GM23338 (cell line): ENCODE measurements at regions not wholly inside any gene's neighbourhood (a gene's known extent, or its start where the extent isn't known, plus 50 kb on each side); places are given as distances from the start of the nearest gene placed in this dataset.

Source experiments
- ATAC-seq: fragments of 200-7000 bp; cut with Tn5 transposase; 3 replicates; pipeline ENCODE4 v1.9.1; 2020
- DNase-seq: peaks from one replicate; pipeline ENCODE4 v3.0.0-alpha.2; 2015; ENCODE audit warnings: low spot score
- H2AFZ ChIP-seq: fragments of 200-600 bp; sonication (generic); 2 replicates; pipeline ENCODE4 v1.8.0; 2016; ENCODE audit warnings: antibody characterized with exemption, mild to moderate bottlenecking, moderate library complexity
- H3F3A ChIP-seq: fragments of 200-600 bp; sonication (generic); replicated peaks from 2 replicates; pipeline ENCODE4 v1.8.0; 2017; ENCODE audit warnings: antibody characterized with exemption, mixed run types, low read depth
- H3K27ac ChIP-seq: fragments of 200-600 bp; sonication (generic); 2 replicates; pipeline ENCODE4 v1.6.1; 2016; ENCODE audit warnings: low read depth
- H3K27me3 ChIP-seq: fragments of 200-600 bp; sonication (generic); 2 replicates; pipeline ENCODE4 v1.8.0; 2016; ENCODE audit warnings: mild to moderate bottlenecking, mixed run types, moderate library complexity; ENCODE audit not compliant: insufficient read depth
- H3K36me3 ChIP-seq: fragments of 200-600 bp; sonication (generic); 2 replicates; pipeline ENCODE4 v1.8.0; 2016; ENCODE audit warnings: mild to moderate bottlenecking; ENCODE audit not compliant: insufficient read depth
- H3K4me1 ChIP-seq: fragments of 200-600 bp; sonication (generic); 2 replicates; pipeline ENCODE4 v1.8.0; 2016; ENCODE audit warnings: mild to moderate bottlenecking, moderate library complexity; ENCODE audit not compliant: insufficient read depth
- H3K4me2 ChIP-seq: fragments of 200-600 bp; sonication (generic); 2 replicates; pipeline ENCODE4 v1.7.1; 2017; ENCODE audit warnings: mixed run types
- H3K4me3 ChIP-seq: fragments of 200-600 bp; sonication (generic); 2 replicates; pipeline ENCODE4 v1.6.1; 2016; ENCODE audit warnings: mixed run types
- H3K79me2 ChIP-seq: fragments of 200-600 bp; sonication (generic); replicated peaks from 2 replicates; pipeline ENCODE4 v1.8.0; 2017; ENCODE audit warnings: mild to moderate bottlenecking; ENCODE audit not compliant: insufficient read depth
- H3K9me2 ChIP-seq: fragments of 200-600 bp; sonication (generic); 2 replicates; pipeline ENCODE4 v1.8.0; 2017; ENCODE audit not compliant: insufficient read depth
- H4K20me1 ChIP-seq: fragments of 200-600 bp; sonication (generic); replicated peaks from 2 replicates; pipeline ENCODE4 v1.8.0; 2017; ENCODE audit warnings: mild to moderate bottlenecking; ENCODE audit not compliant: insufficient read depth
- H3K27ac Mint-ChIP-seq: 2 replicates; pipeline ENCODE4 v1.8.0; 2020; ENCODE audit warnings: inconsistent platforms, mild to moderate bottlenecking, moderate library complexity, mixed read lengths
- H3K27me3 Mint-ChIP-seq: 3 replicates; pipeline ENCODE4 v1.8.0; 2022; ENCODE audit warnings: low read depth, mild to moderate bottlenecking, moderate library complexity, mixed read lengths, inconsistent platforms; ENCODE audit not compliant: insufficient read depth, poor library complexity
- H3K36me3 Mint-ChIP-seq: 3 replicates; pipeline ENCODE4 v1.8.0; 2021; ENCODE audit warnings: low read depth, mild to moderate bottlenecking, inconsistent platforms, moderate library complexity, mixed read lengths
- H3K4me1 Mint-ChIP-seq: 3 replicates; pipeline ENCODE4 v1.8.0; 2020; ENCODE audit warnings: mild to moderate bottlenecking, inconsistent platforms, mixed read lengths
- H3K4me3 Mint-ChIP-seq: 3 replicates; pipeline ENCODE4 v1.8.0; 2021; ENCODE audit warnings: moderate library complexity, mild to moderate bottlenecking, inconsistent platforms, mixed read lengths
- H3K9me3 Mint-ChIP-seq: 3 replicates; pipeline ENCODE4 v1.8.0; 2020; ENCODE audit warnings: moderate library complexity, mild to moderate bottlenecking, inconsistent platforms, mixed read lengths
- CREB1 ChIP-seq: fragments of 250-450 bp; sonication (Bioruptor Pico); IDR thresholded peaks from 2 replicates; pipeline ENCODE4 v1.5.0; 2020; ENCODE audit warnings: low read depth, mild to moderate bottlenecking, moderate library complexity
- CTCF ChIP-seq, 2 experiments: fragments of 200-600 bp in 1 of 2; sonication (generic) in 1 of 2; conservative IDR thresholded peaks; 2 replicates each; pipeline versions ENCODE4 v1.5.1 to v1.6.1; 2016 to 2017; ENCODE audit warnings: antibody characterized with exemption in 2 of 2, low read depth in 2 of 2, mild to moderate bottlenecking in 2 of 2, moderate library complexity in 1 of 2
- ETS1 ChIP-seq: IDR thresholded peaks from 2 replicates; pipeline ENCODE4 v1.6.1; 2016; ENCODE audit warnings: antibody characterized with exemption
- NANOG ChIP-seq: IDR thresholded peaks from 2 replicates; pipeline ENCODE4 v1.6.1; 2016; ENCODE audit warnings: antibody characterized with exemption, borderline replicate concordance
- REST ChIP-seq: IDR thresholded peaks from one replicate; pipeline ENCODE4 v1.6.1; 2018; ENCODE audit warnings: antibody characterized with exemption; ENCODE audit not compliant: unreplicated experiment
- STAT1 ChIP-seq: IDR thresholded peaks from one replicate; pipeline ENCODE4 v1.6.1; 2016; ENCODE audit warnings: antibody characterized with exemption; ENCODE audit not compliant: unreplicated experiment
- ZNF114 ChIP-seq: fragments of 250-450 bp; sonication (Bioruptor Pico); IDR thresholded peaks from 2 replicates; pipeline ENCODE4 v1.5.0; 2020; ENCODE audit warnings: mild to moderate bottlenecking, moderate library complexity
- ZNF331 ChIP-seq: fragments of 250-450 bp; sonication (Bioruptor Pico); IDR thresholded peaks from 2 replicates; pipeline ENCODE4 v1.5.0; 2020; ENCODE audit warnings: low read depth, mild to moderate bottlenecking, moderate library complexity
- ZNF462 ChIP-seq: fragments of 250-450 bp; sonication (Bioruptor Pico); IDR thresholded peaks from 2 replicates; pipeline ENCODE4 v1.5.0; 2020; ENCODE audit warnings: mild to moderate bottlenecking, moderate library complexity

- no peak overlapping the region for H3K27ac Mint-ChIP-seq
- no peak for DNase-seq
- TF ChIP-seq NANOG (no peak), STAT1 (no peak), ETS1 (no peak), ZNF114 (CRISPR knock-in tag) (no peak), ZNF331 (CRISPR knock-in tag) (no peak)
- Histone ChIP-seq H3K4me1 (no peaks in the 10 kb centered on the region), H3K79me2 (no peaks in the 10 kb centered on the region), H3K4me2 (no peak overlapping the region), H3K4me3 (no peak overlapping the region), H3K27ac (no peak overlapping the region), H3K27me3 (no peaks in the 10 kb centered on the region), H2AFZ (no peak overlapping the region), H3K36me3 (no peaks in the 10 kb centered on the region), H3F3A (no peaks in the 10 kb centered on the region), H3K9me2 (no peaks in the 10 kb centered on the region), H4K20me1 (no peaks in the 10 kb centered on the region)
- H3K36me3 Mint-ChIP-seq, result no peaks in the 10 kb centered on the region
- no peak for ATAC-seq
- H3K4me1 Mint-ChIP-seq, result no peaks in the 10 kb centered on the region
- H3K4me3 Mint-ChIP-seq, result no peak overlapping the region
- H3K27me3 Mint-ChIP-seq, result no peaks in the 10 kb centered on the region
- H3K9me3 Mint-ChIP-seq, result no peaks in the 10 kb centered on the region
Measured at GRCh38 chr3:164683489-164683888, 394.8 kb downstream of the SI start.

GRCh38 chr3:164679245-164679644 is 399.1 kb downstream of the SI start:
- Histone ChIP-seq H3K9me2 (no peaks in the 10 kb centered on the region), H3K79me2 (no peaks in the 10 kb centered on the region), H3F3A (no peaks in the 10 kb centered on the region), H3K4me3 (no peak overlapping the region), H3K4me1 (no peaks in the 10 kb centered on the region), H3K27me3 (no peaks in the 10 kb centered on the region), H3K36me3 (no peaks in the 10 kb centered on the region), H2AFZ (no peak overlapping the region), H3K4me2 (no peak overlapping the region), H3K27ac (no peak overlapping the region), H4K20me1 (no peaks in the 10 kb centered on the region)
- Mint-ChIP-seq H3K4me1 (no peaks in the 10 kb centered on the region), H3K36me3 (no peaks in the 10 kb centered on the region), H3K27ac (no peak overlapping the region), H3K9me3 (no peaks in the 10 kb centered on the region), H3K27me3 (no peaks in the 10 kb centered on the region), H3K4me3 (no peak overlapping the region)
- DNase-seq (no peak), ATAC-seq (no peak)
- TF ChIP-seq REST (no peak), CTCF (conservative IDR thresholded peaks at IDR 0.05; ENCODE audit: low read depth in 2 of 2) (no peak), ZNF462 (CRISPR knock-in tag) (no peak), NANOG (no peak), CREB1 (CRISPR knock-in tag) (no peak)
